Prostate gland (tissue), 2 donors: ENCODE measurements at regions not wholly inside any gene's neighbourhood (a gene's known extent, or its start where the extent isn't known, plus 50 kb on each side); places are given as distances from the start of the nearest gene placed in this dataset.

Experiments used
- DNase-seq: peaks from one replicate; pipeline ENCODE4 v3.0.0-alpha.2; 2019; ENCODE audit warnings: low spot score
- H3K27ac ChIP-seq, 2 donors: fragments of 200-600 bp; sonication (generic); 2 replicates each; pipeline ENCODE4 v1.5.1; 2017 to 2019
- H3K27me3 ChIP-seq: fragments of 200-600 bp; sonication (generic); replicated peaks from 2 replicates; pipeline ENCODE4 v1.5.1; 2019; ENCODE audit not compliant: insufficient read depth
- H3K36me3 ChIP-seq, 2 donors: fragments of 200-600 bp; sonication (generic); 1 replicate in 1 of 2; 2 replicates in 1 of 2; pipeline versions ENCODE4 v1.5.1 to v1.8.1; 2017 to 2019
- H3K4me1 ChIP-seq: fragments of 200-600 bp; sonication (generic); replicated peaks from 2 replicates; pipeline ENCODE4 v1.5.1; 2019
- H3K4me3 ChIP-seq, 2 donors: fragments of 200-600 bp; sonication (generic); 2 replicates each; pipeline ENCODE4 v1.5.1; 2017 to 2019
- H3K9me3 ChIP-seq: fragments of 200-600 bp; sonication (generic); 2 replicates; pipeline ENCODE4 v1.5.1; 2017
- CTCF ChIP-seq, 4 experiments: fragments of 200-600 bp in 2 of 4; fragments of 450-650 bp in 2 of 4; sonication (generic) in 2 of 4; IDR thresholded peaks; 1 replicate in 3 of 4; 2 replicates in 1 of 4; pipeline ENCODE4 v1.5.1; 2016 to 2019; ENCODE audit warnings: antibody characterized with exemption in 4 of 4, mild to moderate bottlenecking in 2 of 4, moderate library complexity in 2 of 4
- POLR2A ChIP-seq: fragments of 450-650 bp; IDR thresholded peaks from one replicate; pipeline ENCODE4 v1.6.1; 2016; ENCODE audit warnings: antibody characterized with exemption, mild to moderate bottlenecking
- POLR2AphosphoS5 ChIP-seq: sonication (generic); formaldehyde crosslinking; IDR thresholded peaks from one replicate; pipeline ENCODE4 v1.6.1; 2017; ENCODE audit warnings: antibody characterized with exemption
- WGBS: methylation state at CpG from one replicate; pipeline ENCODE4 v1.1.5; 2018; 5-methylcytosine and 5-hydroxymethylcytosine counted together
- intact Hi-C: fragments of 100-400 bp; cut with DNase I; formaldehyde crosslinking; loops from one replicate; pipeline ENCODE4 v1.14.2; 2022

- intact Hi-C loops: loop anchor here (5.0 kb wide), 1 partner anchor 885 kb away; the partner anchor contains the start of gene GRIN2A
- 71% methylated on average over 12 of the region's 12 CpGs for WGBS
- Histone ChIP-seq H3K27me3 (no peaks in the 10 kb centered on the region), H3K27ac (no peak overlapping the region), H3K4me1 (no peaks in the 10 kb centered on the region), H3K4me3 (no peak overlapping the region), H3K9me3 (no peaks in the 10 kb centered on the region), H3K36me3 (no peaks in the 10 kb centered on the region)
- peak; percentile 10 for DNase-seq
- TF ChIP-seq CTCF (IDR thresholded peaks at IDR 0.05) (peak; percentile 13 to 54 (median 51)), POLR2A (no peak), POLR2AphosphoS5 (no peak)
Measured at GRCh38 chr16:9297437-9298113, 206.1 kb downstream of the HAPSTR1 start.

GRCh38 chr16:9300252-9300651, 208.8 kb downstream of the HAPSTR1 start:
- Histone ChIP-seq H3K4me3 (no peak overlapping the region), H3K27ac (no peak overlapping the region), H3K4me1 (no peaks in the 10 kb centered on the region), H3K9me3 (no peaks in the 10 kb centered on the region), H3K27me3 (no peaks in the 10 kb centered on the region), H3K36me3 (no peaks in the 10 kb centered on the region)
- DNase-seq: no peak
- WGBS: 88% methylated on average over 4 of the region's 4 CpGs
- TF ChIP-seq POLR2AphosphoS5 (no peak), POLR2A (no peak), CTCF (IDR thresholded peaks at IDR 0.05) (no peak)
- intact Hi-C loops: no loop called here

GRCh38 chr16:9302072-9302471, 210.6 kb downstream of the HAPSTR1 start:
- no peaks in the 10 kb centered on the region for H3K36me3 ChIP-seq
- peak; percentile 10 for DNase-seq
- TF ChIP-seq CTCF (IDR thresholded peaks at IDR 0.05) (no peak), POLR2A (no peak), POLR2AphosphoS5 (no peak)
- intact Hi-C loops: no loop called here
- WGBS: 59% methylated on average over 6 of the region's 6 CpGs
- no peaks in the 10 kb centered on the region for H3K4me1 ChIP-seq
- no peaks in the 10 kb centered on the region for H3K9me3 ChIP-seq
- no peak overlapping the region for H3K27ac ChIP-seq
- H3K4me3 ChIP-seq: no peak overlapping the region
- no peaks in the 10 kb centered on the region for H3K27me3 ChIP-seq

GRCh38 chr16:9306753-9307152, 215.3 kb downstream of the HAPSTR1 start:
- Histone ChIP-seq H3K36me3 (no peaks in the 10 kb centered on the region), H3K4me1 (no peaks in the 10 kb centered on the region), H3K27ac (no peak overlapping the region), H3K9me3 (no peaks in the 10 kb centered on the region), H3K27me3 (no peaks in the 10 kb centered on the region), H3K4me3 (no peak overlapping the region)
- WGBS: 84% methylated on average over 3 of the region's 3 CpGs
- intact Hi-C loops: no loop called here
- no peak for TF ChIP-seq POLR2A
- no peak for TF ChIP-seq POLR2AphosphoS5
- TF ChIP-seq CTCF (IDR thresholded peaks at IDR 0.05): no peak
- DNase-seq: no peak

- Histone ChIP-seq H3K4me1 (no peaks in the 10 kb centered on the region), H3K27ac (no peak overlapping the region), H3K9me3 (no peaks in the 10 kb centered on the region), H3K4me3 (no peak overlapping the region), H3K36me3 (no peaks in the 10 kb centered on the region), H3K27me3 (no peaks in the 10 kb centered on the region)
- intact Hi-C loops: no loop called here
- TF ChIP-seq POLR2AphosphoS5: no peak
- TF ChIP-seq CTCF (IDR thresholded peaks at IDR 0.05): no peak
- WGBS: 71% methylated on average over 4 of the region's 4 CpGs
- no peak for DNase-seq
Measured at GRCh38 chr16:9307446-9307845, 216.0 kb downstream of the HAPSTR1 start.
